Umbilical cord (tissue), 1 donor: ENCODE measurements at regions not wholly inside any gene's neighbourhood (a gene's known extent, or its start where the extent isn't known, plus 50 kb on each side); places are given as distances from the start of the nearest gene placed in this dataset.
A peak's percentile ranks its signal among the peaks of the same experiment; 100 is the strongest.
"Not testable (repeated sequence)": the region's sequence is repeated elsewhere in the genome, so short reads cannot be mapped to it uniquely, and the experiment has no call there.

Source experiments
- DNase-seq: peaks from one replicate; pipeline ENCODE4 v3.0.0-alpha.2; 2015; ENCODE audit warnings: low spot score

- DNase-seq: no peak
These were observed 789.3 kb downstream of the FRK start for GRCh38 chr6:115271434-115271833.

GRCh38 chr6:115270953-115271352 is 789.7 kb downstream of the FRK start:
- DNase-seq: no peak

- no peak for DNase-seq
These were observed 819.3 kb downstream of the FRK start for GRCh38 chr6:115241373-115241772.

GRCh38 chr6:115221198-115221597 is 839.5 kb downstream of the FRK start:
- DNase-seq: no peak

- DNase-seq: no peak
These were observed 840.0 kb downstream of the FRK start for GRCh38 chr6:115220551-115221159.

- DNase-seq: no peak
These were observed 841.0 kb downstream of the FRK start for GRCh38 chr6:115219645-115220044.

- no peak for DNase-seq
These were observed 843.9 kb downstream of the FRK start for GRCh38 chr6:115216835-115217234.

GRCh38 chr6:115214283-115214682 is 846.4 kb downstream of the FRK start:
- no peak for DNase-seq

- DNase-seq: no peak
These were observed 857.3 kb downstream of the FRK start for GRCh38 chr6:115203381-115203780.

GRCh38 chr6:115194981-115195638 is 852.3 kb upstream of the HS3ST5 start:
- DNase-seq: peak; percentile 73

GRCh38 chr6:115191989-115192388 is 849.2 kb upstream of the HS3ST5 start:
- no peak for DNase-seq

- no peak for DNase-seq
These were observed 847.7 kb upstream of the HS3ST5 start for GRCh38 chr6:115190534-115190933.

GRCh38 chr6:115175456-115175855 is 832.6 kb upstream of the HS3ST5 start:
- DNase-seq: not testable (repeated sequence)

GRCh38 chr6:115165912-115166311 is 823.1 kb upstream of the HS3ST5 start:
- not testable (repeated sequence) for DNase-seq

- DNase-seq: no peak
These were observed 816.9 kb upstream of the HS3ST5 start for GRCh38 chr6:115159733-115160132.

- DNase-seq: no peak
These were observed 795.1 kb upstream of the HS3ST5 start for GRCh38 chr6:115137910-115138309.

GRCh38 chr6:115133790-115134189 is 791.0 kb upstream of the HS3ST5 start:
- peak; percentile 1 for DNase-seq

- no peak for DNase-seq
These were observed 789.1 kb upstream of the HS3ST5 start for GRCh38 chr6:115131709-115132490.

- DNase-seq: not testable (repeated sequence)
These were observed 778.7 kb upstream of the HS3ST5 start for GRCh38 chr6:115121513-115121912.

GRCh38 chr6:115120391-115120790 is 777.6 kb upstream of the HS3ST5 start:
- no peak for DNase-seq

- no peak for DNase-seq
These were observed 748.6 kb upstream of the HS3ST5 start for GRCh38 chr6:115091461-115091860.

GRCh38 chr6:115078555-115078954 is 735.7 kb upstream of the HS3ST5 start:
- DNase-seq: no peak

GRCh38 chr6:115071962-115072361 is 729.1 kb upstream of the HS3ST5 start:
- no peak for DNase-seq
